Activated T-cell treated with anti-CD3 and anti-CD28 coated beads for 24 hours (primary cell): ENCODE measurements at regions not wholly inside any gene's neighbourhood (a gene's known extent, or its start where the extent isn't known, plus 50 kb on each side); places are given as distances from the start of the nearest gene placed in this dataset.

ENCODE experiments used
- DNase-seq: peaks from one replicate; pipeline ENCODE4 v3.0.0-alpha.2; 2020; ENCODE audit warnings: low read depth

DNA sequence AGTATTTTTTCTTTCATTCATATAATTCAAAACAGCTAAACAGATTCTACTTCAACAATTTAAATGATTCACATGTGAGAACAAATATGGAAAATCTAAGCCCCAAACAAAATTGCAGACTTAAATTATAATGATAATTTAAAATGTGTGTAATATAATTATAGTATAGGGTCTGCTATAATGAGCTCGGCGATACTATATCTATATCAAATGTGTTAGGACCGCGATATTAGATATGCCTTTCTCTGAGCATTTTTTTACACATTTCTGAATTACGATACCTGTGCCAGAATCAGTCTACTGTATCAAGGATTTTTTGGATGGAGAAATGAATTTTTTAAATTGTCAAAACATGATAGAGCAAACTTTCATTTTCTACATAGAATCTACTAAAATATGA is 808.8 kb upstream of the POU3F3 start:
- DNase-seq: no peak

- no peak for DNase-seq
Measured at GRCh38 chr2:104046466-104046865, 807.4 kb upstream of the POU3F3 start.

GRCh38 chr2:104047516-104047915 is 806.4 kb upstream of the POU3F3 start:
- no peak for DNase-seq

- DNase-seq: no peak
Measured at GRCh38 chr2:104049438-104049837, 804.5 kb upstream of the POU3F3 start.

GRCh38 chr2:104049981-104050380 is 803.9 kb upstream of the POU3F3 start:
- no peak for DNase-seq

DNA sequence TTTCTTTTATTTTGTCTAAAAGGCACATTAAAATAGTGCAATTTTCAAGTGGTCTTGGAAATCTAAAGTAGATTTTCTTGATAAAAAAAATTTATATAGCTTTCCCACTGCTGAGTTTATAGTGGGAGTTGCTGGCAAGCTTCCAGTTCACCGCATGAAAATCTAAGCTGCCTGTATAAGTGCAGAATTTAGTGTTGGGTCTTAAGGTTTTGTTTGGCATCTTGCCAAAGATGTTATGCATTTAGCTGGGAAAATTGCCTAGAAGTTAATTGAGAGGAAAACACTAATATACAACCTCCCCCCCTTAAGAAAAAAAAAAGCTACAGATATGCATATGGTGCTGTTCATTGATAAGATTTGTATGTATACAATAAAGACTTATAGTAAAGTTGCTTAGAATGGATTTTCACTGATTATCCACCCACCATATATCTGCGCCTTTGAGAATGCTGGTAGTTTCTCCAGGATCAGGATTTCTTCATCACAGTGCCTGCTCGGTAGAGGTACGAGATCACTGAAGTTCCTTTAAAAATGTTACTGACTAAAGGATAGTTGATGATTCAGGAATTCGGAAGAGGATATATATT is 803.2 kb upstream of the POU3F3 start:
- no peak for DNase-seq

DNA sequence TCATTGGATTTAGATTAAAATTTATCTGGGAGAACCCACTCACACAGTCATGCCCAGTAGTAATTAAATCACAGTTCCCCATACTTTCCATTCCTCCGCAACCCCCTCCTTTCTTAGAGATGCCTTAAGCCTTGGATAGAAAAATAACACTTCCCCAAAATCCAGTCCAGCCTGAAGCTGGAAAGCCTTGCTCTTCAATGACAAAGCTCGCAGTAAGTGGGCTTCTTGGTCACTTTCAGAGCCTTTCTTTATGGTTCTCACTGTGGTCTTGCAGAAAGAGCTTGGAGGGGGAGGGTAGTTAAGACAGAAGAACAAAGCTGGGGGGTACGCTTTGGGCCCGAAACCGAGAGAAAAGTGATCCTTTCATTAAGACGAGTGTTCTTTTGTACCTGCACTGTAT is 802.1 kb upstream of the POU3F3 start:
- DNase-seq: no peak

- no peak for DNase-seq
Measured at GRCh38 chr2:104052356-104052755, 801.6 kb upstream of the POU3F3 start.

GRCh38 chr2:104056451-104056850 is 797.5 kb upstream of the POU3F3 start:
- DNase-seq: no peak

- DNase-seq: no peak
Measured at GRCh38 chr2:104068665-104069064, 785.2 kb upstream of the POU3F3 start.

DNA sequence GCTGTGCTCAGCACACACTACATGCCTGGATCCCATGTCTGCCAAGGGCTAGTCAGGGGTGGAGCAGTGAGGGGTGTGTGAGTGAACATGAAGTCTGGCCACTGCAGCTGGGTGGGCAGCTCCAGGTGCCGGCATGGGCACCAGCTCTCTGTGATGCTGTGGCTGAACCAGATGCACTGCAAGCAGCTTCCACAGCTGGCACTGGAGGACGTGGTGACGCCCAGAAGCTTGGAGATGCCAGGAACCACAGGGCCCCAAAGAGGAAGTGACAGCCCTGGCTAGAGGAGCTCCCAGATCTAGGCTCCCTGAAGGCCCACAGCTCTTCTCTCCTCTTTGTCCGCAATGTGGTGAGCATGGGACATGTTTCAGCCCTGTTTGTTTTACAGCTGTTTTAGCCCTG is 776.3 kb upstream of the POU3F3 start:
- DNase-seq: no peak

DNA sequence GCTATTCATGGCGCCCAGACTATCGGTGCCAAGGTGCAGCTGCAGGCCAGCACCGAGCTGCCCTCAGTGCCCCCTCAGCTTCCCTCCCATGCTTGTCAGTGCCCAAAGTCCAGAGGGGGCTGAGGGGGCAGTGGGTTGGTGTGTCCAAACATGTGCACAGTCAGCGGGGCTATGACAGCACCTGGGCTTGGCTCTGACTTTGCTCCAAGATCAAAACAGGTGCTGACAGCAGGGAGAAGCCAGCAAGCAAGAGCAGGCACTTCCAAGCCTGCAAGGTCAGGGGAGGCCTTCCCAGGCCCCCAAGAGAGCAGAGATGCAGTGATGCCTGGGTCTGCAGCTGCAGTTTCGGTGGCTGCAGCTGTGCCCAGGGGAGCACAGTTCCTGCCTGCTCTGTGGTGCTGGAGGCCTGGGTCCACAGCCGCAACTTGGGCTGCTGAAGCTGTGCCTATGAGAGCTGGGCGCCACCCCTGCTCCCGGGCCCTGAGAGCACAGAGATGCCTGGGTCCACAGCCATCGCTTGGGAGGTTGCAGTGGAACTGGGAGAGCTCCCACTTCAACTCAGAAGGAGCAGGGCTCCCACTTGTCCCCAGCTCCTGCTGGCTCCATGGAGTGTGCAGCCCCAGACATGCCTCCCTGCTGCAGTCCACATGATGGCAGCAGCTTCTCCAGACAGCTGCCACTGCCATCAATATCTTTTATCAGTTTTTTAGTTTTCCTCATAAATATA is 775.3 kb upstream of the POU3F3 start:
- no peak for DNase-seq

DNA sequence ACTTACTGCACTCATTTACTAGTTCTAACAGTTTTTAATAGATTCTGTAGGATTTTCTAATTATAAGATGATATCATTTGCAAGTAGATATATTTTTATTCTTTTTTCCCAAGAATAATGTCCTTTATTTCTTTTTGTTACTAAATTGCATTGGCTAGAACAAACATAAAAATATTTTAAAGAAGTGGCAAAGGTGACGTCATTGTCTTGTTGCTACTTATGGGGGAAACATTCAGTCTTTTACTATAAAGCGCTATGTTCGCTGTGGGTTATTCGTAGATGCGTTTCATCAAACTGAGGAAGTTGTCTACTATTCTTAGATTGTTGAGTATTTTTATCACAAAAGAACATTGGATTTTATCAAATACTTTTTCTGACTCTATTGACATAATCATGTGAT is 765.2 kb upstream of the POU3F3 start:
- DNase-seq: no peak

- DNase-seq: no peak
Measured at GRCh38 chr2:104090407-104090806, 763.5 kb upstream of the POU3F3 start.

GRCh38 chr2:104091894-104092293 is 762.0 kb upstream of the POU3F3 start:
- DNase-seq: no peak

DNA sequence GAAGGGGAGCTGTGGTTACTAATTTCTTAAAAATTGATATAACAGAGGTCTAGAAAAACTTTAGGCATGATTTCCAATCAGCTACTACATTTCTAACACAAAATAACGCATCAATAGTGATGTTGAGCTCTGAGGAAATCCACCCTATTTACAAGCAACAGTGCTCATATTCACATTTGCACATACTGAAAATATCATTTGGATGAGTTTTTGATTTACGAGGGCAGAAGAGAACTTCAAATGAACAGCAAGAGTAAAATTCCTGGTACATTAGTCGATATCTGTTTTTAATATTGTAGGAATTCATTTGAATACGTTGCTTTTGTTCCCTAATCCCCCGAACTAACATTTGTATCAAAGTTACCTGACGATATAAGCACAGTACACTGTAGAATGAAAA is 761.0 kb upstream of the POU3F3 start:
- no peak for DNase-seq

DNA sequence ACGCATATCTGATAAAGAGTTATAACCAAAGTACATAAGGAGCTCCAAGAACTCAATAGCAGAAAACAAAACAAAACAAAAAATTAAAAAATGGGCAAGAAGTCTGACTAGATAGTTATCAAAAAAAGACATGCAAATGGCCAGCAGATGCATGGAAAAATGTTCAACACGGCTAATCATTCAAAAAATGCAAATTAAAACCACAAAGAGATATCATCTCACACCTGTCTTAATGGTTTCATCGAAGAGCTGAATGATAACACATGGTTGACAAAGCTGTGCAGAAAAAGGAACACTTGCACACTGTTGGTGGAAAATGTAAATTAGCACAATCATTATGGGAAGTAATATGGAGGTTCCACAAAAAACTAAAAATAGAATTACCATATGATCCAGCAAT is 751.3 kb upstream of the POU3F3 start:
- DNase-seq: no peak

- DNase-seq: no peak
Measured at GRCh38 chr2:104109356-104109755, 744.6 kb upstream of the POU3F3 start.

DNA sequence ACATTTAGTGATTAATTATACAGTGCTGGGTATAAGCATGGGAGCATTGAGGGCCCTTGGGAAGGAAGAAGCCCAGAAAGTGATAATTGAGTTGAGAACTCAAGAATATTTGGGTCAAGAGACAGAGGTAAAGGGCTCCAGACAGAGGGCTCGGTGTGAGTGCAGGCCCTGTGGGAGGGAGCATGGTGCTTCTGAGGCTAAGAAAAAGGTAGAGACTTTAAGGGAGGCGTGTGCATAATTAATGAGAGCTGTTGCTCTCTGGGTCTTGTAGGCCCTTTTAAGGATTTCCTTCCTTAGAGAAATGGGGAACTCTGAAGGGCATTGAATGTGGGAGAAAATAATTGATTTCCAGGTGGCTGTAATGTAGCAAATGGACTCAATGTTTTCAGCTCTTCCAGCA is 735.0 kb upstream of the POU3F3 start:
- DNase-seq: no peak

DNA sequence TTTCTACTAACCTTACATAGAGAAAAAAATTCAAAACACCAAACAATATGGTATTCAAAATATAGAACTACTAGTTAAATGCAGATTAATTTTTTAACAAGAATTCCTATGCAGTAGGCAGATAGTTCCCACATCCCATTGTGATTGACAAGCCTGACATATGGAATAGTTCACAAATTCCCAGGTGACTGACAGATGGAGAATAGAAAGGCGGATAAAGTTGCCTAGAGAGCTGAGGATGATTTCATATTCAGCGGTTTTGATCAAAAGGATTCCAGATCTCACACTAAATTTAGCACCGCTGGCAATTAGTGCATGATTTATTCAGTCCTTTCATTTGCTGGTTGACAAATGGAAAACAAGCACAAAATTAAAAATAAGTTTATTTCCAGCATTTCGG is 733.7 kb upstream of the POU3F3 start:
- DNase-seq: no peak

GRCh38 chr2:104125096-104125495 is 728.8 kb upstream of the POU3F3 start:
- no peak for DNase-seq

DNA sequence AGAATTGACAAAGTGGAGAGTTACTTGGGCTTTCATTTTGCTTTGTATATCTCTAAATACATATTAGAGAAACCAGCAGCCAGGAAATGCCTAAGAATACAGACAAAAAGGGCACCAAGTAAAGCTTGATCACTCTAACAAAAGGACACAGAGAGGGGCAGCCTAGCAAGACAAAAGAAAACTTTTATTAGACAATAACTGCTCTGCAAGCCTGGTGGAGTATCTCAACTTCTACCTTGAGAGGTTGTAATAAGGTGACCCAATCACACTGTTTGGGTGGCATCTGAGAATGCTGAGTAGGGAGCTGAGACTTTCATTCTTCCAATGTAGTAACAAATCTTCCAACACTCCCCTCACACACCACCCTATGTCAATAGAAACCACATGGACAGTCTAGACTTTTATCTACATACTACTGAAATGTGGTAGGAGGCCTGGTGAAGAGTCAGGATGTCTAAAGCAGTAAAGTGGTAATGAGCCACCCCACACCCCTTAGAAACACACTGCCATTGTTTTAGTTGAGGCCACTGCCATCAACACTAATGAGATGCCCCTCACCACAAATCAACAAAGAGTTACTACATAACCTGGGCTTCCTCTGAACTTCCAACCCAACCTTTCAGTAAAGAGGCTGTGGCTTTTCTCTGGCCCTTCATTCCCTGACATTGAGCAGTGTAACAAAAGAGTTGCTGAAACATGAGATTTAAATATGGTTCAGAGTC is 726.7 kb upstream of the POU3F3 start:
- no peak for DNase-seq

DNA sequence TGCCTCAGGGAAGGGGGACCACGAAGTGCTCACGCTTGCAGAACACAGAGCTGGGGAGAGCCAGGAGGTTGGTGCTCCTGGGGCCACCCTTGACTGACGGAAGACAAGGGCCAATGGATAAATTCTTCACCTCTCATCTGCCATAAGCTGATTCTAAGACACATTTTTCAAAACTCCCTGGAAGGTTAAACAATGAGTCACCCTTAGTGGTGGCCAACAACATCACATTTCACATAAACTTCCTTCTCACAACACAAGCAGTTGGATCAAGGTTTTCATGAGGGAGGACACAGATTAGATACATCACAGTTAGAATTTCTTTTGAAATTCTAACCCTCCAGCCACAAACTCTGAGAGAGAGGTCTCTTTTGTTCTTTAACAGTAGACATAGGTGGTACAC is 713.6 kb upstream of the POU3F3 start:
- no peak for DNase-seq

DNA sequence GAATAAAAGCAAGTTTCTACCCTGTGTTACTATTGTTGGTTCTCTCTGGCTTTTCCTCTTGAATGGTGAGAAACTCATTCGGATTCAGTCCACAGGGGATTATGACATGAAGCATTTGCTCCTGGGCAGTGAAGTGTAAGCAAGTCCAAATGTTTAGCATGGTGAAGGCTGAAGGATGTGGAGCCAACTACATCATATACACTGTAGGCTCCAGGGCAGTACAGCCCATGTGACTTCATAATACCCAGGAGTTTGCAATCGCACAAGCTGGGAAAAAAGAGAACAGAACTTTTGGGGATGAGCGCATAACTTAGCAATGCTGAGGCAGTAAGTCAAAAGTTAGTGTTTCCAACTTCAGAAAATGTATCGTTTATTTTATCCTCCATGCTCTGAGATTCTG is 695.7 kb upstream of the POU3F3 start:
- no peak for DNase-seq
